ENCODE measurements at regions not wholly inside any gene's neighbourhood (a gene's known extent, or its start where the extent isn't known, plus 50 kb on each side); places are given as distances from the start of the nearest gene placed in this dataset.

- no peak for TF ChIP-seq CTCF (conservative IDR thresholded peaks at IDR 0.05)
- Histone ChIP-seq H3K9ac (ENCODE audit: extremely low read depth, low read length, poor library complexity, severe bottlenecking) (no peak overlapping the region), H3K9me3 (ENCODE audit: control insufficient read depth, low read length) (no peaks in the 10 kb centered on the region), H3K4me3 (ENCODE audit: low read length) (no peak overlapping the region), H3K4me1 (ENCODE audit: control insufficient read depth, insufficient read depth, low read length) (no peaks in the 10 kb centered on the region), H3K36me3 (ENCODE audit: control insufficient read depth, insufficient read depth, low read length) (no peaks in the 10 kb centered on the region), H3K27me3 (ENCODE audit: control insufficient read depth, insufficient read depth, low read length, poor library complexity, severe bottlenecking) (no peaks in the 10 kb centered on the region), H3K27ac (ENCODE audit: low read depth, low read length) (no peak overlapping the region)
- peaks cover 2% of the 10 kb centered on the region for H3K36me3 Mint-ChIP-seq (ENCODE audit: low read depth)
- peaks cover 18% of the 10 kb centered on the region for H3K9me3 Mint-ChIP-seq
- DNase-seq, result no peak
- H3K27me3 Mint-ChIP-seq (ENCODE audit: insufficient read depth), result no peaks in the 10 kb centered on the region
- 95 to 97% methylated on average over 4 to 5 of the region's 5 CpGs for WGBS, 2 experiments (ENCODE audit: insufficient coverage in 1 of 2, insufficient read length in 1 of 2)
- H3K4me1 Mint-ChIP-seq, result no peaks in the 10 kb centered on the region
- H3K4me3 Mint-ChIP-seq, result no peak overlapping the region
- no peak overlapping the region for H3K27ac Mint-ChIP-seq
Measured at GRCh38 chr4:174420316-174420715, 102.0 kb downstream of the HPGD start.

GRCh38 chr4:174418640-174419212 lies 103.6 kb downstream of the HPGD start:
- H3K4me1 ChIP-seq (ENCODE audit: control insufficient read depth, insufficient read depth, low read length), result no peaks in the 10 kb centered on the region
- H3K36me3 ChIP-seq (ENCODE audit: control insufficient read depth, insufficient read depth, low read length), result no peaks in the 10 kb centered on the region
- TF ChIP-seq CTCF (conservative IDR thresholded peaks at IDR 0.05), result no peak
- Mint-ChIP-seq H3K4me1 (no peaks in the 10 kb centered on the region), H3K27ac (no peak overlapping the region), H3K9me3 (peaks cover 23% of the 10 kb centered on the region), H3K4me3 (no peak overlapping the region), H3K36me3 (ENCODE audit: low read depth) (peaks cover 2% of the 10 kb centered on the region), H3K27me3 (ENCODE audit: insufficient read depth) (no peaks in the 10 kb centered on the region)
- 96% methylated on average over 3 of the region's 4 CpGs; no CpG with 5 or more reads in 1 of the 2 experiments for WGBS, 2 experiments (ENCODE audit: insufficient coverage in 1 of 2, insufficient read length in 1 of 2)
- H3K27ac ChIP-seq (ENCODE audit: low read depth, low read length), result no peak overlapping the region
- H3K9me3 ChIP-seq (ENCODE audit: control insufficient read depth, low read length), result no peaks in the 10 kb centered on the region
- H3K9ac ChIP-seq (ENCODE audit: extremely low read depth, low read length, poor library complexity, severe bottlenecking), result no peak overlapping the region
- DNase-seq, result no peak
- no peaks in the 10 kb centered on the region for H3K27me3 ChIP-seq (ENCODE audit: control insufficient read depth, insufficient read depth, low read length, poor library complexity, severe bottlenecking)
- H3K4me3 ChIP-seq (ENCODE audit: low read length), result no peak overlapping the region

GRCh38 chr4:174408841-174409552 lies 113.3 kb downstream of the HPGD start:
- no peaks in the 10 kb centered on the region for H3K9me3 ChIP-seq (ENCODE audit: control insufficient read depth, low read length)
- Mint-ChIP-seq H3K27me3 (ENCODE audit: insufficient read depth) (no peaks in the 10 kb centered on the region), H3K9me3 (peaks cover 18% of the 10 kb centered on the region), H3K27ac (peak overlapping the region; percentile 55), H3K4me1 (peaks cover 23% of the 10 kb centered on the region), H3K36me3 (ENCODE audit: low read depth) (no peaks in the 10 kb centered on the region), H3K4me3 (no peak overlapping the region)
- no peak overlapping the region for H3K4me3 ChIP-seq (ENCODE audit: low read length)
- H3K9ac ChIP-seq (ENCODE audit: extremely low read depth, low read length, poor library complexity, severe bottlenecking), result no peak overlapping the region
- DNase-seq, result no peak
- peaks cover 5% of the 10 kb centered on the region for H3K4me1 ChIP-seq (ENCODE audit: control insufficient read depth, insufficient read depth, low read length)
- H3K27ac ChIP-seq (ENCODE audit: low read depth, low read length), result no peak overlapping the region
- H3K36me3 ChIP-seq (ENCODE audit: control insufficient read depth, insufficient read depth, low read length), result no peaks in the 10 kb centered on the region
- 95 to 98% methylated on average over 7 to 8 of the region's 8 CpGs for WGBS, 2 experiments (ENCODE audit: insufficient coverage in 1 of 2, insufficient read length in 1 of 2)
- no peaks in the 10 kb centered on the region for H3K27me3 ChIP-seq (ENCODE audit: control insufficient read depth, insufficient read depth, low read length, poor library complexity, severe bottlenecking)
- TF ChIP-seq CTCF (conservative IDR thresholded peaks at IDR 0.05), result no peak
